ENCODE measurements at regions not wholly inside any gene's neighbourhood (a gene's known extent, or its start where the extent isn't known, plus 50 kb on each side); places are given as distances from the start of the nearest gene placed in this dataset.

DNA sequence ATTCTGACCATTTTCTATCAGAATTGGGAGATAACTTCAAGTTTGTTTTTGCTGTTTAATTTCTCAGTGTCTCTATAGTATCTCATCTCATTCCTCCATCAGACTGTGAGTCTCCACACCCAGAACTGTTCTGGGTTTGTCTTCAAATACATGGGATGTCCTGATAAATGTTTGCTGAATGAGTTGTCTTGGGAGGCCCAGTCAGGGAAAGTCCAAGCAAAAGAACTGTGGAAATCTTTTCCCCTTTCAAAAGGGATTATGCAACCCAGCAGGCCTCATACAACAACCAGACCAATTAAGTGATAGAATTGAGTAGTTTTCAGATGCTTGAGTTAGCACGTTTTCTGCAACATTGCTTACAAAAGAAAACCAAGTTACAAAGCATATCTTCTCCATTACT is 324.4 kb downstream of the BRINP1 start:
- TF ChIP-seq, protein P1, sequence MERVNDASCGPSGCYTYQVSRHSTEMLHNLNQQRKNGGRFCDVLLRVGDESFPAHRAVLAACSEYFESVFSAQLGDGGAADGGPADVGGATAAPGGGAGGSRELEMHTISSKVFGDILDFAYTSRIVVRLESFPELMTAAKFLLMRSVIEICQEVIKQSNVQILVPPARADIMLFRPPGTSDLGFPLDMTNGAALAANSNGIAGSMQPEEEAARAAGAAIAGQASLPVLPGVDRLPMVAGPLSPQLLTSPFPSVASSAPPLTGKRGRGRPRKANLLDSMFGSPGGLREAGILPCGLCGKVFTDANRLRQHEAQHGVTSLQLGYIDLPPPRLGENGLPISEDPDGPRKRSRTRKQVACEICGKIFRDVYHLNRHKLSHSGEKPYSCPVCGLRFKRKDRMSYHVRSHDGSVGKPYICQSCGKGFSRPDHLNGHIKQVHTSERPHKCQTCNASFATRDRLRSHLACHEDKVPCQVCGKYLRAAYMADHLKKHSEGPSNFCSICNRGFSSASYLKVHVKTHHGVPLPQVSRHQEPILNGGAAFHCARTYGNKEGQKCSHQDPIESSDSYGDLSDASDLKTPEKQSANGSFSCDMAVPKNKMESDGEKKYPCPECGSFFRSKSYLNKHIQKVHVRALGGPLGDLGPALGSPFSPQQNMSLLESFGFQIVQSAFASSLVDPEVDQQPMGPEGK (CRISPR knock-in tag; IDR thresholded peaks at IDR 0.05; ENCODE audit: borderline replicate concordance): no peak
- no peak for TF ChIP-seq TCF4 (CRISPR knock-in tag; IDR thresholded peaks at IDR 0.05; ENCODE audit: borderline replicate concordance)
- TF ChIP-seq SNAI2 (CRISPR knock-in tag; IDR thresholded peaks at IDR 0.05): no peak
- no peak for TF ChIP-seq ESRRG (CRISPR knock-in tag; IDR thresholded peaks at IDR 0.05)
- TF ChIP-seq, protein P2, sequence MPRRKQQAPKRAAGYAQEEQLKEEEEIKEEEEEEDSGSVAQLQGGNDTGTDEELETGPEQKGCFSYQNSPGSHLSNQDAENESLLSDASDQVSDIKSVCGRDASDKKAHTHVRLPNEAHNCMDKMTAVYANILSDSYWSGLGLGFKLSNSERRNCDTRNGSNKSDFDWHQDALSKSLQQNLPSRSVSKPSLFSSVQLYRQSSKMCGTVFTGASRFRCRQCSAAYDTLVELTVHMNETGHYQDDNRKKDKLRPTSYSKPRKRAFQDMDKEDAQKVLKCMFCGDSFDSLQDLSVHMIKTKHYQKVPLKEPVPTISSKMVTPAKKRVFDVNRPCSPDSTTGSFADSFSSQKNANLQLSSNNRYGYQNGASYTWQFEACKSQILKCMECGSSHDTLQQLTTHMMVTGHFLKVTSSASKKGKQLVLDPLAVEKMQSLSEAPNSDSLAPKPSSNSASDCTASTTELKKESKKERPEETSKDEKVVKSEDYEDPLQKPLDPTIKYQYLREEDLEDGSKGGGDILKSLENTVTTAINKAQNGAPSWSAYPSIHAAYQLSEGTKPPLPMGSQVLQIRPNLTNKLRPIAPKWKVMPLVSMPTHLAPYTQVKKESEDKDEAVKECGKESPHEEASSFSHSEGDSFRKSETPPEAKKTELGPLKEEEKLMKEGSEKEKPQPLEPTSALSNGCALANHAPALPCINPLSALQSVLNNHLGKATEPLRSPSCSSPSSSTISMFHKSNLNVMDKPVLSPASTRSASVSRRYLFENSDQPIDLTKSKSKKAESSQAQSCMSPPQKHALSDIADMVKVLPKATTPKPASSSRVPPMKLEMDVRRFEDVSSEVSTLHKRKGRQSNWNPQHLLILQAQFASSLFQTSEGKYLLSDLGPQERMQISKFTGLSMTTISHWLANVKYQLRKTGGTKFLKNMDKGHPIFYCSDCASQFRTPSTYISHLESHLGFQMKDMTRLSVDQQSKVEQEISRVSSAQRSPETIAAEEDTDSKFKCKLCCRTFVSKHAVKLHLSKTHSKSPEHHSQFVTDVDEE (CRISPR knock-in tag; IDR thresholded peaks at IDR 0.05): no peak
- TF ChIP-seq ZC3H10 (CRISPR knock-in tag; IDR thresholded peaks at IDR 0.05): no peak
- no peak for TF ChIP-seq ZNF565 (CRISPR knock-in tag; conservative IDR thresholded peaks at IDR 0.05; ENCODE audit: low read depth)
- TF ChIP-seq, protein P3, sequence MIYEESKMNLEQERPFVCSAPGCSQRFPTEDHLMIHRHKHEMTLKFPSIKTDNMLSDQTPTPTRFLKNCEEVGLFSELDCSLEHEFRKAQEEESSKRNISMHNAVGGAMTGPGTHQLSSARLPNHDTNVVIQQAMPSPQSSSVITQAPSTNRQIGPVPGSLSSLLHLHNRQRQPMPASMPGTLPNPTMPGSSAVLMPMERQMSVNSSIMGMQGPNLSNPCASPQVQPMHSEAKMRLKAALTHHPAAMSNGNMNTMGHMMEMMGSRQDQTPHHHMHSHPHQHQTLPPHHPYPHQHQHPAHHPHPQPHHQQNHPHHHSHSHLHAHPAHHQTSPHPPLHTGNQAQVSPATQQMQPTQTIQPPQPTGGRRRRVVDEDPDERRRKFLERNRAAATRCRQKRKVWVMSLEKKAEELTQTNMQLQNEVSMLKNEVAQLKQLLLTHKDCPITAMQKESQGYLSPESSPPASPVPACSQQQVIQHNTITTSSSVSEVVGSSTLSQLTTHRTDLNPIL (CRISPR knock-in tag; IDR thresholded peaks at IDR 0.05; ENCODE audit: low read depth): no peak
- TF ChIP-seq RARB (CRISPR knock-in tag; IDR thresholded peaks at IDR 0.05): no peak
- no peak for TF ChIP-seq ARNTL (CRISPR knock-in tag; IDR thresholded peaks at IDR 0.05; ENCODE audit: borderline replicate concordance, low read depth)
